ENCODE measurements at regions not wholly inside any gene's neighbourhood (a gene's known extent, or its start where the extent isn't known, plus 50 kb on each side); places are given as distances from the start of the nearest gene placed in this dataset.

- TF ChIP-seq CTCF (IDR thresholded peaks at IDR 0.05; ENCODE audit: low read depth, low read length, poor library complexity, severe bottlenecking) (no peak), EZH2phosphoT487 (IDR thresholded peaks at IDR 0.05; ENCODE audit: borderline replicate concordance, low read length) (no peak)
Observed at GRCh38 chr4:140234697-140235060, 80.7 kb upstream of the MAML3 start.

Measured in DOHH2 (cell line).